ENCODE measurements at regions not wholly inside any gene's neighbourhood (a gene's known extent, or its start where the extent isn't known, plus 50 kb on each side); places are given as distances from the start of the nearest gene placed in this dataset.

GRCh38 chr12:68453278-68453677 is 121.1 kb upstream of the MDM1 start:
- TF ChIP-seq ZFP3 (CRISPR knock-in tag; IDR thresholded peaks at IDR 0.05), result no peak
- TF ChIP-seq PPARA (CRISPR knock-in tag; IDR thresholded peaks at IDR 0.05; ENCODE audit: borderline replicate concordance), result no peak
- TF ChIP-seq ZNF565 (CRISPR knock-in tag; conservative IDR thresholded peaks at IDR 0.05; ENCODE audit: low read depth), result no peak
- TF ChIP-seq CSRNP3 (CRISPR knock-in tag; IDR thresholded peaks at IDR 0.05), result no peak
- no peak for TF ChIP-seq PATZ1 (CRISPR knock-in tag; IDR thresholded peaks at IDR 0.05; ENCODE audit: borderline replicate concordance)
- no peak for TF ChIP-seq ZC3H10 (CRISPR knock-in tag; IDR thresholded peaks at IDR 0.05)
- no peak for TF ChIP-seq TOX (CRISPR knock-in tag; IDR thresholded peaks at IDR 0.05; ENCODE audit: borderline replicate concordance)
- TF ChIP-seq ZNF70 (CRISPR knock-in tag; IDR thresholded peaks at IDR 0.05), result no peak
